Right atrium auricular region (tissue), 2 donors: ENCODE measurements at regions not wholly inside any gene's neighbourhood (a gene's known extent, or its start where the extent isn't known, plus 50 kb on each side); places are given as distances from the start of the nearest gene placed in this dataset.

Experiments used
- DNase-seq: peaks from one replicate; pipeline ENCODE4 v3.0.0-alpha.2; 2019; ENCODE audit warnings: low spot score
- H3K27ac ChIP-seq, 2 donors: fragments of 200-600 bp; sonication (generic); 1 replicate in 1 of 2; 2 replicates in 1 of 2; pipeline ENCODE4 v1.5.1; 2016 to 2019
- H3K27me3 ChIP-seq, 2 donors: fragments of 200-600 bp; sonication (generic); one replicate each; pipeline versions ENCODE4 v1.5.1 to v1.6.0; 2017 to 2019
- H3K36me3 ChIP-seq: fragments of 200-600 bp; sonication (generic); one replicate; pipeline ENCODE4 v1.5.1; 2016
- H3K4me1 ChIP-seq, 2 donors: fragments of 200-600 bp; sonication (generic); one replicate each; pipeline versions ENCODE4 v1.5.1 to v1.6.0; 2017 to 2019
- H3K4me3 ChIP-seq, 2 donors: fragments of 200-600 bp; sonication (generic); 1 replicate in 1 of 2; 2 replicates in 1 of 2; pipeline ENCODE4 v1.5.1; 2017 to 2019; ENCODE audit warnings: mild to moderate bottlenecking in 1 of 2, moderate library complexity in 1 of 2
- H3K9me3 ChIP-seq, 2 donors: fragments of 200-600 bp; sonication (generic); one replicate each; pipeline ENCODE4 v1.5.1; 2019
- TF ChIP-seq, protein P1 (sequence below), 2 donors: fragments of 200-600 bp; sonication (generic); IDR thresholded peaks; one replicate each; pipeline ENCODE4 v1.5.1; 2019; ENCODE audit warnings: antibody characterized with exemption in 2 of 2

DNA sequence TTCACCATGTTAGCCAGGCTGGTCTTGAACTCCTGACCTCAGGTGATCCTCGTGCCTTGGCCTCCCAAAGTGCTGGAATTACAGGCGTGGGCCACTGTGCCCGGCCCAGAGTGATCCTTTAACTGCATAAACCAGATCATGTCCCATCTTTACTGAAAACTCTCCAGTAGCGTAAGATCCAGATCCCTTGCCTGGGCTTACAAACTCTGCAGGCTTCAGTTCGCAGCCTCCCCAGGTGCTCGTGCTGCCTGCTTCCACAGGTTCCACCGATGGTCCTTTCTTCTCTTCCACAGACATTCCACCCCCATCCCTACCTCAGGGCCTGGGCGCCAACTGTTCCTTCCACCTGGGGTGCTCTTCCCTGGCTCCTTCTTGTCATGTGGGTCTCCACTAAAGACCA is 88.8 kb upstream of the SHANK2 start:
- DNase-seq: no peak
- no peaks in the 10 kb centered on the region for H3K9me3 ChIP-seq
- H3K4me1 ChIP-seq: no peaks in the 10 kb centered on the region
- H3K27ac ChIP-seq: no peak overlapping the region
- H3K4me3 ChIP-seq: no peak overlapping the region
- no peaks in the 10 kb centered on the region for H3K36me3 ChIP-seq
- TF ChIP-seq, protein P1, sequence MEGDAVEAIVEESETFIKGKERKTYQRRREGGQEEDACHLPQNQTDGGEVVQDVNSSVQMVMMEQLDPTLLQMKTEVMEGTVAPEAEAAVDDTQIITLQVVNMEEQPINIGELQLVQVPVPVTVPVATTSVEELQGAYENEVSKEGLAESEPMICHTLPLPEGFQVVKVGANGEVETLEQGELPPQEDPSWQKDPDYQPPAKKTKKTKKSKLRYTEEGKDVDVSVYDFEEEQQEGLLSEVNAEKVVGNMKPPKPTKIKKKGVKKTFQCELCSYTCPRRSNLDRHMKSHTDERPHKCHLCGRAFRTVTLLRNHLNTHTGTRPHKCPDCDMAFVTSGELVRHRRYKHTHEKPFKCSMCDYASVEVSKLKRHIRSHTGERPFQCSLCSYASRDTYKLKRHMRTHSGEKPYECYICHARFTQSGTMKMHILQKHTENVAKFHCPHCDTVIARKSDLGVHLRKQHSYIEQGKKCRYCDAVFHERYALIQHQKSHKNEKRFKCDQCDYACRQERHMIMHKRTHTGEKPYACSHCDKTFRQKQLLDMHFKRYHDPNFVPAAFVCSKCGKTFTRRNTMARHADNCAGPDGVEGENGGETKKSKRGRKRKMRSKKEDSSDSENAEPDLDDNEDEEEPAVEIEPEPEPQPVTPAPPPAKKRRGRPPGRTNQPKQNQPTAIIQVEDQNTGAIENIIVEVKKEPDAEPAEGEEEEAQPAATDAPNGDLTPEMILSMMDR (IDR thresholded peaks at IDR 0.05): no peak
- no peaks in the 10 kb centered on the region for H3K27me3 ChIP-seq

GRCh38 chr11:71340086-71340606 is 87.8 kb upstream of the SHANK2 start:
- Histone ChIP-seq H3K27me3 (no peaks in the 10 kb centered on the region), H3K27ac (no peak overlapping the region), H3K9me3 (no peaks in the 10 kb centered on the region), H3K4me1 (no peaks in the 10 kb centered on the region), H3K36me3 (no peaks in the 10 kb centered on the region), H3K4me3 (no peak overlapping the region)
- DNase-seq: no peak
- TF ChIP-seq, protein P1 (IDR thresholded peaks at IDR 0.05): no peak

DNA sequence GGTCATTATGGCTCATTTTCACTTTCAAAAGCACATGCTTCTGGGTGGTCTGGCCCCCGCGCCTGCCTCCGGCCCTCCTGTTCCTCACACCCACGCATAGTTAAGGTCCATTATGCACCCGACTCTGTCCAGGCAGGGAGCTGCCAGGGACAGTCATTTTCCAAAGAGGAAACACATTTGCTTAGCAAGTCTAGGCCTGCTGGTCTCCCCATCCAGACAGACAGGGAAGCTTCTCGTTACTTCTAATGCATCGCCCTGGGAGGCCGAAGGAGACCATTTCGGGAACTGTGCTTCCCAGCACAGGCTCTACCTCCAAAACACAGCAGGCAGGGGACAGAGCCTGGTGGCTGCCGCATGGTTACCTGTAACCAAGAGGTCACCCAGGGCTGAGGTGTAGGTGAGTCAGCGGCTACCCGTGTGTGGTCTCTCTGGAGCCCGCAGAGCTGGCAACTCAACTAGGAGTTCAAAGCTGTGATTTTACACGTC is 87.1 kb upstream of the SHANK2 start:
- Histone ChIP-seq H3K36me3 (no peaks in the 10 kb centered on the region), H3K9me3 (no peaks in the 10 kb centered on the region), H3K27ac (no peak overlapping the region), H3K4me3 (peak overlapping the region in 1 of 2 donors; percentile 24), H3K4me1 (no peaks in the 10 kb centered on the region), H3K27me3 (no peaks in the 10 kb centered on the region)
- DNase-seq: no peak
- TF ChIP-seq, protein P1 (IDR thresholded peaks at IDR 0.05): no peak

GRCh38 chr11:71338801-71339395 is 86.5 kb upstream of the SHANK2 start:
- no peak for DNase-seq
- no peaks in the 10 kb centered on the region for H3K9me3 ChIP-seq
- TF ChIP-seq, protein P1 (IDR thresholded peaks at IDR 0.05): no peak
- no peaks in the 10 kb centered on the region for H3K27me3 ChIP-seq
- H3K4me1 ChIP-seq: no peaks in the 10 kb centered on the region
- no peak overlapping the region for H3K27ac ChIP-seq
- peak overlapping the region in 1 of 2 donors; percentile 24 for H3K4me3 ChIP-seq
- H3K36me3 ChIP-seq: no peaks in the 10 kb centered on the region

DNA sequence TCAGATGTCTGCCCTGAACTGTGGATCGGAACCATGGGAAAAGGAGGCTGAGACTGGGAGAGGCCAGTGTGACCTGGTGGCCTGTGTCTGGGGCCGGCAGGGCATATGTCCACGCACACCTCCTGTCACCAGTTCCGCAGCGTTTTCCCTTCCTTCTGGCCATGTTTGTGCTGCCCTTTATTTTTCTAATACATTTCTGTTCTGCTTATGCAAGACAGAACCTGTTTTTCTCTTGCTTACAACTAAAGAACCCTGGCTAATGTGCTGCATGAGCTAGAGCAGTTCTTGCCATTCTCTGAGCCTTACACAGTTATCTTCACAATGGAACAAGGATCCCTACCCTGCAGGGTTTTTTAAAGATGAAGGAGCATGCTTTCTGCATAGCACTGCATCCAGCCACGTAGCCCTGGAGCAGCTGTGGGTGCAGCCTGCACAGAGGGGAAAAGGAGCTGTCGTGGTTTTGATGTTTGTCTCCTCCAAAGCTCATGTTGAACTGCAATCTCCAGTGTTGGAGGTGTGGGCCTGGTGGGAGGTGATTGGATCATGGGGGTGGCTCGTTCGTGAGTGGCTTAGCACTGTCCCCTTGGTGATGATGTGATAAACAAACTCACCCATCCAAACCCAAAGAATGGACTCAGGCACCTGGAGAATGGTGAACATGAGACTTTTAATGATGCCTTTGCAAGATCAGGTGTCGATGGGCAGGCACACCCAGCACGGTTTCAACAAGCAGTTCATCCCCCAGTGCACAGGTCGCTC is 84.8 kb upstream of the SHANK2 start:
- TF ChIP-seq, protein P1 (IDR thresholded peaks at IDR 0.05): no peak
- no peaks in the 10 kb centered on the region for H3K4me1 ChIP-seq
- no peaks in the 10 kb centered on the region for H3K27me3 ChIP-seq
- no peak for DNase-seq
- no peak overlapping the region for H3K4me3 ChIP-seq
- H3K9me3 ChIP-seq: no peaks in the 10 kb centered on the region
- H3K36me3 ChIP-seq: no peaks in the 10 kb centered on the region
- H3K27ac ChIP-seq: no peak overlapping the region
